Fibroblast of skin of right biceps (primary cell): ENCODE measurements at regions not wholly inside any gene's neighbourhood (a gene's known extent, or its start where the extent isn't known, plus 50 kb on each side); places are given as distances from the start of the nearest gene placed in this dataset.

Experiments
- DNase-seq: peaks from one replicate; pipeline ENCODE4 v3.0.0-alpha.2; 2013

DNA sequence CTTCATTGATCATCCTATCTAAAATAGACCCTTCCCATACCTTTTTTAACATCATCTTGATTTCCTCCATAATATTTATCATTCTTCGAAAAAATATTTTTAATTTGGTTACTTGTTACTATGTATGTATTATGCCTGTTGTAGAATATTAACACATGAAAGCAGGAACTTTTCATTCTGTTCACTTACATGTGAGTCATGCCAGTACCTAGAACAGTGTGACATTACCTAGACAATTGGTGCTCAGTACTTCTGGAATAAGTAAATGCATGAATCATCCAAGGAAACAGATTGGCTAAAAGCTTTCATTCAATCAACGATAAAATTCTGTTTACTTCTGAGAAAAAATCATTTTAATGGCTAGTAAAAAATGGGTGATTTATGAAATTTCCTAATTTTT is 76.4 kb downstream of the CXXC4 start:
- DNase-seq, result no peak

DNA sequence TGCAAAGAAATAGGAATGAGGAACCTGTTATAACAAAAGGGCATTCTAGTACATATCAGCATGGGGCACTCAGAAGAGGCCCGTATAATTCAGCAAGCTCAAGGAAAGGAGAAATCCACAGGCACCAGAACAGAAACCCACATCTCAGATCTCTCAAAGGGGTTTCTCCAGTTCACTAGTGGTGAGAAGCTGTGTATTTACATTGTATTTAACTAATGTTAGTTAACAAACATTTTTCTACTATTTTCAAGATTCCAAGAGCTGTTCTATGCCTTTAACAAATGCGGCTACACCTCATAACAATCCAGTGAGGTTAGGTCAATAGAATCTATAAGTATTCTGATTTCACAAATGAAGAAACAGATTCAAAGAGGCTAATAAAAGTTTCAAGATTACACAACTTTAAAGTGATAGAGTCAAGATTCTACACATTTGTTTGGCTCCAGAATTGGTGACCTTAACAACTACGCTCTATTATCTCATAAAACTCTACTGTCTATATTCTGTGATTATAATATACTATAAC is 77.3 kb downstream of the CXXC4 start:
- DNase-seq, result no peak

DNA sequence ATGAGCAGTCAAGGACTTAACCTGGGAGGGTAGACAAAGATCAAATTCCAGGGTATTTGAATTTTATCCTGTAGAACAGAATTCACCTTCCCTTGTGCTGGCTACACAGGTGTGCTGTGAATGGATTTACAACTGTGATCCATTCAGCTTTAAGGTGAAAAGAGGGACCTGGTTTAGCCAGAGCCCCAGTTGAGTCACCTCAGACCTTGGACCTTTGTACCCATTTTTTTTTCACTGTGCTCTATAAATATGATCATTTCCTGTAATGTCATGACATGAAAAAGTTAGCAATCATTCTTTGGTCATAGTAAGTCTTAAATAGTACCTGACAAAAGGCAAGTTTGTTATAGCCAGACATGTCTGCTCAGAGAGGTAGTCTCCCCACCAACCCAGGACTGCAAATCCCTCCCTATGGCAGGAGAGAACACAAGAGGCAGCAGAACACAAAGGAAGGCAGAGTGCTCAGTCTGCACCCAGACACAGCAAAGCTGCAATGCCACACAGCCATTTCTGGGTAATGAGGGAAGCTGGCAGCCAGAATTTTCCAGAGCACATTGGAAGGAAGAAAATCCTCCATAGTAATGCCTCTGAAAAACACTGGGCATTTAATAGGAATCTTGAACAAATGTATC is 77.9 kb downstream of the CXXC4 start:
- no peak for DNase-seq

DNA sequence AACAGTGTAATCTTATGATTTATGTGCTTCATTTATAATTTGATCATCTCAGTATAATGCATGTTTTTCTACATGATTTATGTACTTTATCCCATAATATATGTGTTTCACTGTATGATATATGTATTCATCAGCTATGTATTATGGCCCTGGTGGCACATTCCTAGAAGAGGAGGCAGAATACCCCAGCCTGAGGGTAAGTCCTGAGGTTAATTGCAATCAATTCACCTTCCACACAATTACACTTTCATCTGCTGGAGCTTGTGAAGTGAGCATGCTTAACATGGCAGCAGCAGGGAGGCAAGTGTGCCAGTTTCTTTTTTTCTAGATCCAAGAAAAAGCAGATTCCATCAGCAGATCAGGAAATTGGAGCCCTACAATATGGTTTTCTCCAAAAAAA is 81.2 kb downstream of the CXXC4 start:
- DNase-seq, result no peak

DNA sequence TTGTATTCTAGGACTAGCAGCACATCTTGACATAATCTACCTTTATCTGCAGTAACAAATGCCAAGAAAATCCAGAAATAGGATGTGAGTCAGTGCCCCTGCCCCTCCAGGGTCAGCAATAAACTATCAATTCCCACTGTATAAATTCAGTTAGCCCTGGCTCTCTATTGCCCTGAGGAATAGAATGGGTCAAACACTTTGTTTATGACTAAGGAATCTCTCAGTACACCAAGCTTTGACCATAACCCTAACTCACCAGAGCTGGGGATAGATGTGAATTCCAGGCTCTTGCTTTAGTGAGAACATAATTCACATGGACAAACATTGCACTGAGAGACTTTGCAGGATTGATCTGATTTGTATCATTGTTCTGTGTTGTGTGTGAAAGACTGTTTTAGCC is 82.3 kb downstream of the CXXC4 start:
- DNase-seq, result no peak

DNA sequence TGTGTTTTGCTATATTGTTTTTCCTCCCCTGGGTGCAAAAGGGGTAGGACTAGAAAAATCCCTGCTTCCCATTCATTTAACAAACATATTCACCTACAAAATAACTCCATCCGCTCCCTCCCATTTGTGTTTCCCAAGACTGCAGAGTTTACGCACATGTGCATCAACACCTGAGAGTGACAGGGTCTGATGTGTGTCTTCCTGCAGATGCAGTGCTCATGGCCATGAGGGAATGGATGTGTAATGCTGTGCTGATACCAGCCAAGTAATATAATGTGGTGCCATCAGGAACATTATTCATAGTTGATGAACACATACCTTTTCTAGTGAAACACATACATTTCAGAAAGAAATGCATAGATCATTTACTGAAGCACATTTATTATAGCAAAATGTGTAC is 83.2 kb downstream of the CXXC4 start:
- DNase-seq, result no peak

DNA sequence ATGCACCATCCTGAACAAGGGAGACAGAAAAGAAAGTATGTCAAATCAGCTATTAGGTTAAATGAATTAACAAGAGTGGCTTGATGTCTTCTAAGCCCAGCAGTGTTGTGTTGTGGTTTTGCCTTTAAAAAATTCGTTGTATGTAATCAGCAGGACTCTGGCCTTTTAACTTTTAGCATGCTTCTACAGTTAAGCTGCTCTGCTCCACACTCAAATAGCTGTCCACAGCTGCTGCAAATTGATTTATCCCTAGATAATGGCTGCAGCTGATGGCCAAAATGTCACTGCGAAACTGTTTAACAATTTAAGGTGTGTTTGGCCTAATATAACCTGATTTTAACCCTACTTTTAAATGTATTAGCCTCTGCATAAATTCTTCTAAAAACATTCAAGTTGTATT is 85.8 kb downstream of the CXXC4 start:
- no peak for DNase-seq

DNA sequence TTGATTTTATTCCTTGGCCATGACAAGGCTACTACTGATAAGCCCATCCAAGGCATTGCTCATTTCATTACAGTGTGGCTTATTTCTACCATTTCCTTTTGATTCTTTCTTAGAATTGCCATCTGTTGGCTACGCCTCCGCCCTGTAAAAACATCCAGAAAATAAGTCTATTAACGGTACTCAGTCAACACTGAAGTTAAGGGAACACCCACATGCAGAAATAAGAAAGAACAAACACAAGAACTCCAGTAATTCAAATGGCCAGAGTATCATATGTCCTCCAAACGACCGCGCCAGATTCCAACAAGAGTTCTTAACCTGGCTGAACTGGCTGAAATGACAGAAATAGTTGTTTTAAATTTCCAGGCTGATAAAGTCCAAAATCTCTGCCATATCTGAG is 90.3 kb downstream of the CXXC4 start:
- no peak for DNase-seq

DNA sequence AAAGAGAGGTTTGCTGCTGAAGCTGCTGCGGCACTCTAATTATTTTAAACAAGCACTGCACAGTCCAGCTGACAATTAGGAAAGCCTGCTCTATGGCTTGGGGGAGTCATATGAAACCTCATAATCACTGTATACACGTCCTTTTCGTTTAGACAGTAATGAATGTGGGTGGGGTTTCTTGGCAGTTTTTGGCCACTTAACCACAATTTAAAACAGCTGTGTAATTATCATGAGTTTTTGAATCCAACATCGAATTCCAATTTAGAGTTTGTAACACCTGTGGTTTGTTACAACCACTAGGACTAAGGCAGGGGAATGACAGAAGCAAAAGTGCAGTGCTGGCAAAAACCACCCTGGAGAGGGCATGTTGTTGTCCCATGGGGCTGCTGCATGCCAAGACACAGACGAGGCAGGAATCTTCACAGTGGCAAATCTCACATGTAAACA is 99.5 kb downstream of the CXXC4 start:
- DNase-seq, result peak; percentile 2

DNA sequence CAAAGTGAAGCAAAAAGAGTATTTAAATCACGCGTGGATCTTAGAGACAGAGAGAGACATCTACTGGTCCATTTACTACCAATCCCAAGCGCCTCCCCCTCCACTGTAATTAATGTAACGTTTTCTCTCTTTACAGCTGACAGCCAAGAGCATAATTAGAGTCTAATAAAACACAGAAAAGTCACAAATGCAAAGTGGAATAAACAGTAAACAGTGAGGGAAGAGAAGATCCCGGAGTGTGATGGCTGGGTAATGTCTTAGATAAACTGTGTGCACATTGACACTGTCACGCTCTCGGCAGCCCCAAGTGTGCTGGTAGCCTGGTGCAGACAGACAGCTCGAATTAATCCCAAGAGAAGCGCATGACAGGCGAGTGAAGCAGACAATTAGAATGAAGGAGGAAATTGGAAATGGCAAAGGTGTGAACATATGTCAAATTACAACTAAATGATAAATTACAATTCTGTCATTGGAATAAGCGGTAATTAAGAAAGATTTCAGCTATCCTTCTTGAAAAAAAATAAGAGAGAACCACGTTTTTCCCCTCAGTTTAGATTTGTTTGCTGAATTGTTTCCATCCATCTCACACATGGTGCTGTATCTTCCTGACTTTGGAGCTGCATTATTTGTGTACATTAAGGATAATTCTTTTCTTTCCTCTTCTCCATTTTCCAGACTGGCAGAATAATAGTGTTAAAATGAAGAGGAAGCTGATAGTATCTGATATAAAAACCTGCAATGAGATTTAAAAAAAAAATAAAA is 100.1 kb downstream of the CXXC4 start:
- DNase-seq, result no peak

DNA sequence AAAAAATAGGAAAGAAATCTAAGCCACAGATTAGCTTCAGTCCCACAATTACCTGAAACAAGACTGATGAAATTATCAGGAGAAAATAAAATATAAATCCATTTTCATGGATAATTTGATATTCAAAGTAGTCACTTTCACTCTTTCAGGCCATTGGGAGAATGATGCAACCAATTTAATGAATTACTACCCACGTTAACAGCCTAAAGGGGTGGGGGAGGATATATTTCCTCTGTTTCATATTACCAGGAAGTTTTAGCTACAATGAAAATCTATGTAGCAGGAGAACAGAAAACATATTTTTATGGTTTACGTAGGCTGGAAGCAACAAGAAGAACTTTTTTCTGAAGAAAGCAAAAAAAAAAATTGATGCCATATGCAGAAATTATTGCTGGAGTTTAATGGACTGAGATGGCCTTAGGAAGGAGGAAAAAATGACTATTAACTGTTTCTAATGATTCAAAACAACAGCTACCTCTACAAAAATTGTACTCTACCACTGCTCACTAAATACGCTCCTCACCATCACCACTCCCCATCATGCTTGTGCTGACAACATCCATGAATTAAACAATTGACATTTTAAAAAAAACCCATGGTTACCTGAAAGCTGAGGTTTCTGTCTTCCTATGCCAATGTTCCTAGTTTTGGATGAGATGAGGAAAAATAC is 100.9 kb downstream of the CXXC4 start:
- no peak for DNase-seq

DNA sequence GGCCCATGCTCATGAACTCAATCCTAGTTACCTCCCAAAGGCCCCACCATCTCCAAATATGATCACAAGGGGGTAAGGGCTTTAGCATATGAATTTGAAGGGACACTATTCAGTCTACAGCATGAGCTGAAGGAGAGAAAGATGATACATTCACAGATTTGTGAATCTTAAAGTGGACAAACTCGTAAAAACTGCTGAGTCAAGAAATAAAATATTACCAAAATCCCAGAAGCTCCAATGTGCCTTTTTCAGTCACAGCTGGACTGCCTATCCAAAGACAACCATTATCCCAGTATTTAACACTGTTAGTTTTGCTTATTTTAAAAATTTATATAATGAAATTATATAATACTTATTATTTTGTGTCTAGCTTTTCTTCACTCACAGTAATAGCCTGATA is 109.0 kb downstream of the CXXC4 start:
- no peak for DNase-seq

DNA sequence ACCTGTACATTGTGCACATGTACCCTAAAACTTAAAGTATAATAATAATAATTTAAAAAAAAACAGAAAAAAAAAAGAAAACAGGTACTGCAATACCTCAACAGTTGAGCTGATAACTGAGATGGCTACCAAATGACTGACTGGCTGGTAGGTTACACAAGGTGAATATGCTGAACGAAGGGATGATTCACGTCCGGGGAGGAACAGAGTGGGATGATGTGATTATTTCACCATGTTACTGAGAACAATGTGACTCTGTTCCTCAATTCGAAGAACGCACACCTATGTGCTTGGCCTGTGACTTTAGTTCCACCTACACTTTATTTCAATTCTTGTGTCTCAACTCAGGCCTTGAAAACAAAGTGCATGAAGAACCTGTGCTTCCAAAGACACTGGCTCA is 111.7 kb downstream of the CXXC4 start:
- no peak for DNase-seq

DNA sequence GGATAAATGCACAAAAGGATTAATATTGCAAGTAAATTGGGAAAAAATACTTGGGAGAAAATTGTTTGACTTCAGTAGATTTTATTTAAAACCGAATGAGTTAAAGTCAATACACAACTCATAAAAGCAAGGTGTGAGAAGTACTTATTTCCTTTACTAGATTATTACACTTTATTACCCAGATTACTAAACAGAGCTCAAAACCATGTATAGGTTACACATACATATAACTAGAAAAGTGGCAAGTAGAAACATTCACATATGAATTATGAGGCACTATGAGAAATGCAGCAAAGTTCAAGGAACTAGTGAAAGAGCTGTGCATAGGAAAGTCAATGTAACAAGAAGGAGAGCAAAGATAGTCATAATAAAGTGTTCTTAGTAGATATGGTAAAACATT is 113.0 kb downstream of the CXXC4 start:
- DNase-seq, result no peak

DNA sequence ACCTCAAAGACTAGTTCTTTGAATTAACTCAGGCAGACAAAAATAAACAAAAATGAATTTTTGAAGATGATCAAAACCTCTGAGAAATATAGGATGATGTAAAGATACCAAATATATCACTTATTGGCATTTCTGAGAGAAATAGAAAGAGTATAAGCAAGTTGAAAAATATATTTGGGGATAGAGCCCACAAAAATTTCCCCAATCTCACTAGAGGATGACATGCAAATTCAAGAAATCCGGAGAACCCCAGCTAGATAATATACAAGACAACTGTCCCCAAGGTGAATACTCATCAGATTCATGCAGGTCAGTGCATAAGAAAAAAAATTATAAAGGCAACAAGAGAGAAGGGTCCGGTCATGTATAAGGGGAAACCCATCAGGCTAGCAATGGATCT is 129.1 kb downstream of the CXXC4 start:
- no peak for DNase-seq

DNA sequence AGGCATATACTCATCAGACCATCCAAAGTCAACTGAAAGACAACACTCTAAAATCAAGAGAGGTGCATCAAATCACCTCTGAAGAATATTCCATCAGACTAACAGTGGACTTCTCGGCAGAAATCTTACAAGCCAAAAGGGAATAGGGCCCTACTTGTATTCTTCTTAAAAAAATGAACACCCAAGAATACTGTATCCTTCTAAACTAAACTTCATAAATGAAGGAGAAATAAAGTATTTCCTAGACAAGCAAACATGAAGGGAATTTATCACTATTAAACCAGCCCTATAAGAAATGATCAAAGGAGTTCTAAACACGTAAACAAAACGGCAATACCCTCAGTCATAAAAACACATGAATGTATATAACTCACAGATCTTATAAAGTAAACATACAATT is 141.2 kb downstream of the CXXC4 start:
- DNase-seq, result no peak

DNA sequence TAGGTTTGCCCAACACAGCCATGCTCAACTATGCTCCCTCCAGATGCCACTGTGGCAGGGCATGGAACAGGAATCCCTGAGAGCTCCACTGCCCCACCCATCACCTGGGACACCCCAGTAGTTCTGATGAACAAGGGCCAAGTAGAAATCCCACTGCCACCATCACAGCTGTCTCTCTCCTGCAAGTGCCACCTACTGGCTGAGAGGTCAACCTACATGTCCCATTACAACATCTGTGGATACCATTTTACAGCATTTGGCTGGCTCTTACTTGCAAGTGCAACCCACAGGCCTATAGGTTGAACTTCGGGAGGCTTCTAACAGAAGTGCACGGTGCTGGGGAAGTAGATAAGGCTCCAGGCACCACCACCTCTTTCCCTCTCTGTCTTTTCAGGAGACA is 142.5 kb downstream of the CXXC4 start:
- no peak for DNase-seq

DNA sequence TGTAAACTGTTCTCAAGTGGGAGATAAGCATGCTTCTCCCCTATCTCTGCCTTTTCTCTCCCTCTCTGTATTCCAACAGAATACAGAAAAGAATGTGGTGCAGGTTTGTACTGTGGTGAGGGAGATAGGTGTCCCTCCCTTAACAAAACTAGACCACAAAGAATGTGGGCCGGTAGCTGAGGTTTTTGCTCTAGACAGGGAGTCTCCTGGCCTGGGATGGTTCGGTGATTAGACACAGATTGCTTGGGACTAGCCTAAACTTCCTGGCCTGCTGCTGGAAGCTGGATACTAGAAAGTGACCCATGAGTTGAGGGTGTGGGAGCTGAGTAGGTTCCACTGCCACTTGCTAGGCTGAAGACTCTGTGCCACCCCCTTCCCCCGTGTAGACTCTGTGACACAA is 143.0 kb downstream of the CXXC4 start:
- no peak for DNase-seq

DNA sequence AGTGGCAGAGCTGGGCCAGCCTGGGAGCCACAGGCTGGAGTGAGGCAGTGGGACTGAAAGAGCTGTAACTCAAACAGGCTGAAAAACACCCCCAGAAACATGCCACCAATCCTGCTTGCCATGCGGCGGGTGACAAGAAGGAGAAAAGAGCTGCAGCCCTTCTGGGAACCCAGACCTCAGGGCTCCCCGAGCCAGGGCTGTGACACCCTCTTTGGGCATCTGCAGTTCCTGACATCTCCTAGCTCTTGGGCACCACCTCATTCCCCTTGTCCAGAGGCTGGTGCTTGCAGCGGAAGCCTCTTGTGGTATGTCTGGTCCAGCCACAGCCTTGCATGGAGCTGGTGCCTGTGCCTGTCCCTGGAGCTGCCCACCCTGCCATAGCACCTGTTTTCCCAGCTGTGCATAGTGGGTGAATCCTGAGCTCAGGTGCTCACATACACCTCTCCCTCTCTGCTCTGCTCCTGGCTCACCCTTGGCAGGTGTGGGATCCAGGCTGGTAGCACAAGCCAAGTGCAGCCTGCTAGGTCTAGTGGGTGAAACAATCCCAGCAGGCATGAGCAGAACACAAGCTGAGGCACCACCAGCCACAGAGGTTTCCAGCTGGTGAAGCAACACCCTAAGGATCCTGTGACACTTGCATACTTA is 149.0 kb downstream of the CXXC4 start:
- no peak for DNase-seq

DNA sequence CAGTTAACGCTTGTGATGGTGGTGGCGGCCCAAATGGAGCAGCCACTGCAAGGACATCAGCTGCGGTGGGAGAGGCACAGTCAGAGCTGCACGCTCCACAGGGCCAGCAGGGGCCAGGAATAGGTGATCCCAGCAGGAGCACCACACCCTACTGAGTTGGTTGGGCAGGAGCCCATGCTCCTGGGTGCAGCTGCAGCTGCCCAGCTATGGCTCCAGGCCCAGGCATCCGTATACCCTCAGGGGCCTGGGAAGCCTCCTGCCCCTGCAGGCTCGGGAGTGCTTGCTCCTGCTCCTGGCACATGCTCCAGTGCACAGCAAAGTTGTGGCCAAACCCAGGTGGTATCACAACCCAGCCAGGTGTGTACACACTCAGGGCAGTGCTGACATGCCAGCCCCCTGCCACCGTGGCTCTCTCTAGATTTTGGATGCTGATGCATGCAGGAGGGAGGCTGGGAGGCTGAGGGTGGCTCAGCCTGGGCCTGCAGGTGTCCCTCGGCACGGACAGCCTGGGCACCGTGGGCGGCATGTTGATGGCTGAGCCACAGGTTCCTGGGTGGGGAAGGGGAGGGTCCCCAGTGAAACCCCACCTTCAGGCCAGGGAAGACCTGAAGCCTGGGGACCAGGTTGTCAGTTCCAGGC is 150.2 kb downstream of the CXXC4 start:
- no peak for DNase-seq

DNA sequence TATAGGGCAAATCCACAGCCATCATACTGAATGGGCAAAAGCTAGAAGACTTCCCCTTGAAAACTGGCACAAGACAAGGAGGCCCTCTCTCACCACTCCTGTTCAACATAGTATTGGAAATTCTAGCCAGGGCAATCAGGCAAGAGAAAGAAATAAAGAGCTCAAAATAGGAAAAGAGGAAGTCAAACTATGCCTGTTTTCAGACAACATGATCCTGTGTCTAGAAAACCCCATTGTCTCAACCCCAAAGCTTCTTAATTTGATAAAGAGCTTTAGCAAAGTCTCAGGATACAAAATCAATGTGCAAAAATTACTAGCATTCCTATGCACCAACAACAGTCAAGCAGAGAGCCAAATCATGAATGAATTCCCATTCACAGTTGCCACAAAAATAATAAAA is 160.3 kb downstream of the CXXC4 start:
- DNase-seq, result no peak

DNA sequence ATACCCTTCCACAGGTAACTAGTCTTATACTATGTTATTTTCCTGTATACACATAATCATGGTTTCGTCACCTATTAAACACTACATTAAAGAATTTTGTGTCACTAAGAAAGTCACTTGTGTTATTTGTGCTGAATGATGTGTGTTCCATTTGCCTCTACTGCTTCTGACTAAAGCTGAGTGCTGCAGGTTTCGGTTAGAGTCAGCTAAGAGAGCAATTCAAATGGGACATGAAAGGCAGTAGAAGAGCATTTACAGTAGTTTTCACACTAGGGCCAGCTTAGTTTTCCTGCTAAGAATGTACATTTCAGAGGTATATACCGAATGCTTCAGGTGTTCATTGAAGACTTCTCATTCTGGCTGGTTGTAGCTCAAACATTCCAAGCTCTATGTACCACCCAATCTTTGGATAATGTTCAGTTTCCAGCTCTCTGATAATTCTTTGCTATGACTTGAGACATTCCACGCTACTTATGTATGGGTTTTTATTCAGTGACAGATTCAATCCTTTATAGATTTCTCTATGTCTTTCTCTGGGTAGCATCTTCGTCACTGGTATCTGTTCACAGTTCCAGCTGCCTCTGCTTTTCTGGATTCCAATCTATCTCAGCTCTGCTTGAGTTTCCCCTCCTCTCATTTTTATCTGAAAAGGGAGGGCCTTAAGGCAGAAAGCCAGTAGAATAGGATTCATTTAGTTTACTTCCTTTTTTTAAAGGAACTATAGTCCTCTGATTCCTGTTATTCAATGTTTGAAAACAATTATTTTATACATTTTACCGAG is 164.4 kb downstream of the CXXC4 start:
- DNase-seq, result no peak
